ENCODE measurements at regions not wholly inside any gene's neighbourhood (a gene's known extent, or its start where the extent isn't known, plus 50 kb on each side); places are given as distances from the start of the nearest gene placed in this dataset.
A peak's percentile ranks its signal among the peaks of the same experiment; 100 is the strongest.

GRCh38 chr6:169934699-169935347 lies 183.4 kb downstream of the ERMARD start:
- Histone ChIP-seq H3K4me2 (ENCODE audit: insufficient read depth, low read length) (peak overlapping the region; percentile 31), H3K4me1 (ENCODE audit: control insufficient read depth, extremely low read depth, insufficient read depth, low read length) (peaks cover 25% of the 10 kb centered on the region), H3K4me3 (replicated peaks in 1 of 3; ENCODE audit: insufficient read depth in 1 of 3, low read depth in 1 of 3, low read length in 3 of 3) (no peak overlapping the region), H2AFZ (ENCODE audit: low read depth, low read length) (peak overlapping the region; percentile 4), H3K9me3 (replicated peaks; ENCODE audit: control insufficient read depth, insufficient read depth, low read length) (no peaks in the 10 kb centered on the region), H3K27me3 (ENCODE audit: control insufficient read depth in 2 of 2, insufficient read depth in 2 of 2, low read length in 2 of 2) (no peaks in the 10 kb centered on the region), H3K27ac (ENCODE audit: insufficient read depth, low read depth, low read length) (peak overlapping the region; percentile 88), H4K20me1 (replicated peaks; ENCODE audit: control insufficient read depth, extremely low read depth, insufficient read depth, low read length) (no peaks in the 10 kb centered on the region), H3K79me2 (ENCODE audit: control insufficient read depth, insufficient read depth, low read length) (no peaks in the 10 kb centered on the region), H3K9me1 (replicated peaks; ENCODE audit: control insufficient read depth, extremely low read depth, insufficient read depth, low read length) (no peaks in the 10 kb centered on the region), H3K9ac (replicated peaks; ENCODE audit: extremely low read depth, insufficient read depth, low read length) (peak overlapping the region; percentile 18), H3K36me3 (ENCODE audit: control insufficient read depth in 2 of 2, extremely low read depth in 1 of 2, insufficient read depth in 2 of 2, low read length in 2 of 2) (no peaks in the 10 kb centered on the region)
- ChIA-PET CTCF (interaction anchor here (0.6 to 3.3 kb wide), 9 partner anchors 9 to 103 kb away, joined by 3 to 32 read pairs (median 3); no protein-coding TSS in a partner anchor), POLR2A (interaction anchor here (1.0 to 1.4 kb wide), 4 partner anchors 29 to 83 kb away, joined by 3 to 5 read pairs (median 4); no protein-coding TSS in a partner anchor)
- FAIRE-seq (no peak), DNase-seq (ENCODE audit: low read depth, low spot score) (peak; percentile 73)
- TF ChIP-seq EZH2 (IDR thresholded peaks at IDR 0.05; ENCODE audit: borderline replicate concordance, low read depth, low read length, severe bottlenecking), result no peak
- peak; percentile 1 for TF ChIP-seq MAX (IDR thresholded peaks at IDR 0.05; ENCODE audit: insufficient read depth, insufficient read length)
- TF ChIP-seq JUN (IDR thresholded peaks at IDR 0.05; ENCODE audit: borderline replicate concordance, insufficient read depth, insufficient read length, low read depth), result no peak
- dilution Hi-C loops (cut with MboI; ENCODE audit: extremely low pct_ligation_motif_present, low sequenced_read_pairs), result no loop called here
- no TSS peak for BruUV-seq (replicated peaks)
- intact Hi-C loops (cut with micrococcal nuclease), result loop anchor here (1.0 to 10.0 kb wide), 12 partner anchors 9 to 372 kb away; partner anchors contain the start of genes FAM120B and PHF10

DNA sequence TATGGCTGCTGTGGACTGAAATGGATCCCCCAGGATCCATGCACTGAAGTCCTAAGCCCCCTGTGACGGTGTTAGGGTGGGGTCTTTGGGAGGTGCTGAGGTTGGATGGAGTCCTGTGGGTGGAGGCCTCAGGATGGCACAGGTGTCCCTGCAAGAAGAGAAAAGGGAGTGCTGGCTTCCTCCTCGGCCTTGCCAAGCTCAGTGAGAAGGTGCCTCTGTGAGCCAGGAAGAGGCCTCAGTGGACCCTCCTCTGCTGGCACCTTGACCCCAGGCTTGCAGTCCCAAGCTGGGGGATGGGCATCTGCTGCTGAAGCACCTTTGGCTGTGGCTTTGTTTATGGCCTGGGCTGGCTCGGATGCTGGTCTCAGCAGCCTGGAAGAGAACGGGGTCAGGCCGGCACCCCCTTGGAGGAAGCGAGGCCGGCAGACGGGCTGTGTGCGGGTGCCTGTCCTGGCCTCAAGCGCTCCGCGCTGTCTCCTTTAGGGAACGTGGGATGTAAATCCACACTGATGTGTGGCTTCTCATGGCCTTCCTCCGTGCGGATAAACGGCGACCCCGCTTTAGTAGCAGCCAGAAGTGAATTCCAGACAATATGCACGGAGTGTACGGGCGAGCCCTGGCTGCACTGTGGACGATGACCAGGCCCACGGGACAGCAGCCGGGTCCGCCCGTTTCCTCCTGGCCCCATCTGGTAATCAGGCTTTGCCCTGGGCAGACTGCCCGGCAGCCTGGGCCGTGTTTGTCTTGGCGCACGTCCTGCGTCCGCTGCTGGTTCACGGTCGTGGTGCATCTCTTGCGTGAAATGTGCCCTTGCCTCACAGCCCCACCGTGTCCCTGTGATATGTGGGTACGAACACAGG lies 182.6 kb downstream of the ERMARD start:
- TF ChIP-seq FOS (IDR thresholded peaks at IDR 0.05; ENCODE audit: borderline replicate concordance, insufficient read depth, low read length) (peak; percentile 21), JUN (IDR thresholded peaks at IDR 0.05; ENCODE audit: borderline replicate concordance, insufficient read depth, insufficient read length, low read depth) (peak; percentile 11), MYC (IDR thresholded peaks at IDR 0.05; ENCODE audit: low read depth, low read length) (peak; percentile 9), EZH2 (IDR thresholded peaks at IDR 0.05; ENCODE audit: borderline replicate concordance, low read depth, low read length, severe bottlenecking) (no peak), POLR2A (IDR thresholded peaks at IDR 0.05; ENCODE audit: low read depth, low read length) (peak; percentile 52), MAX (IDR thresholded peaks at IDR 0.05; ENCODE audit: insufficient read depth, insufficient read length) (no peak), POLR2AphosphoS5 (IDR thresholded peaks at IDR 0.05; ENCODE audit: insufficient read depth, low read depth, low read length) (peak; percentile 95), GATA2 (IDR thresholded peaks at IDR 0.05; ENCODE audit: insufficient read depth, insufficient read length, low read depth, low read length) (peak; percentile 89), CTCF (IDR thresholded peaks at IDR 0.05; ENCODE audit: extremely low read depth in 1 of 2, insufficient read depth in 1 of 2, low read depth in 1 of 2, low read length in 2 of 2) (no peak)
- intact Hi-C loops (cut with micrococcal nuclease), result loop anchor here (1.0 to 10.0 kb wide), 11 partner anchors 10 to 373 kb away; partner anchors contain the start of genes FAM120B and PHF10
- POLR2A ChIA-PET, result interaction anchor here (1.4 kb wide), 1 partner anchor 82 kb away, joined by 5 read pairs; no protein-coding TSS in a partner anchor
- Histone ChIP-seq H3K27ac (ENCODE audit: insufficient read depth, low read depth, low read length) (peak overlapping the region; percentile 88), H3K4me3 (replicated peaks in 1 of 3; ENCODE audit: insufficient read depth in 1 of 3, low read depth in 1 of 3, low read length in 3 of 3) (no peak overlapping the region), H3K27me3 (ENCODE audit: control insufficient read depth in 2 of 2, insufficient read depth in 2 of 2, low read length in 2 of 2) (no peaks in the 10 kb centered on the region), H2AFZ (ENCODE audit: low read depth, low read length) (peak overlapping the region; percentile 36), H3K36me3 (ENCODE audit: control insufficient read depth in 2 of 2, extremely low read depth in 1 of 2, insufficient read depth in 2 of 2, low read length in 2 of 2) (no peaks in the 10 kb centered on the region), H3K9me1 (replicated peaks; ENCODE audit: control insufficient read depth, extremely low read depth, insufficient read depth, low read length) (no peaks in the 10 kb centered on the region), H3K79me2 (ENCODE audit: control insufficient read depth, insufficient read depth, low read length) (no peaks in the 10 kb centered on the region), H3K4me1 (ENCODE audit: control insufficient read depth, extremely low read depth, insufficient read depth, low read length) (peaks cover 25% of the 10 kb centered on the region), H4K20me1 (replicated peaks; ENCODE audit: control insufficient read depth, extremely low read depth, insufficient read depth, low read length) (no peaks in the 10 kb centered on the region), H3K4me2 (ENCODE audit: insufficient read depth, low read length) (peak overlapping the region; percentile 31), H3K9me3 (replicated peaks; ENCODE audit: control insufficient read depth, insufficient read depth, low read length) (no peaks in the 10 kb centered on the region), H3K9ac (replicated peaks; ENCODE audit: extremely low read depth, insufficient read depth, low read length) (peak overlapping the region; percentile 32)
- FAIRE-seq (no peak), DNase-seq (ENCODE audit: low read depth, low spot score) (peak; percentile 96)
- dilution Hi-C loops (cut with MboI; ENCODE audit: extremely low pct_ligation_motif_present, low sequenced_read_pairs), result no loop called here
- CTCF ChIA-PET, result interaction anchor here (1.0 to 3.3 kb wide), 4 partner anchors 10 to 102 kb away, joined by 3 to 32 read pairs (median 7); no protein-coding TSS in a partner anchor
- BruUV-seq (replicated peaks), result no TSS peak
